ENCODE measurements at regions not wholly inside any gene's neighbourhood (a gene's known extent, or its start where the extent isn't known, plus 50 kb on each side); places are given as distances from the start of the nearest gene placed in this dataset.

GRCh38 chr5:103345461-103345860 lies 86.9 kb downstream of the MACIR start:
- Histone ChIP-seq H3K4me3 (no peak overlapping the region), H3K27ac (no peak overlapping the region), H3K4me1 (replicated peaks in 1 of 2) (peaks cover 0 to 7% of the 10 kb centered on the region in 2 donors)
- 53 to 100% (median 88%) methylated on average over 3 of the region's 3 CpGs; no CpG with 5 or more reads in 1 of the 10 experiments for WGBS, 10 experiments
- no peak for ATAC-seq (replicated peaks in 6 of 8)
- in situ Hi-C loops (cut with MboI; ENCODE audit: low pct_unique_long_range_greater_than_20kb in 2 of 9, low sequenced_read_pairs in 9 of 9, unreplicated experiment in 9 of 9) = no loop called here

- peak in 5 of 8 experiments; percentile 17 to 78 (median 39) for ATAC-seq (replicated peaks in 6 of 8)
- Histone ChIP-seq H3K4me3 (no peak overlapping the region), H3K27ac (no peak overlapping the region), H3K4me1 (replicated peaks in 1 of 2) (peaks cover 0 to 2% of the 10 kb centered on the region in 2 donors)
- WGBS, 10 experiments = 47 to 100% (median 77%) methylated on average over 1 to 5 of the region's 5 CpGs
- in situ Hi-C loops (cut with MboI; ENCODE audit: low pct_unique_long_range_greater_than_20kb in 2 of 9, low sequenced_read_pairs in 9 of 9, unreplicated experiment in 9 of 9) = no loop called here
Observed at GRCh38 chr5:103340717-103341388, 82.3 kb downstream of the MACIR start.

GRCh38 chr5:103340132-103340531 lies 81.6 kb downstream of the MACIR start:
- ATAC-seq (replicated peaks in 6 of 8) = no peak
- Histone ChIP-seq H3K4me1 (replicated peaks in 1 of 2) (peaks cover 0 to 2% of the 10 kb centered on the region in 2 donors), H3K27ac (no peak overlapping the region), H3K4me3 (no peak overlapping the region)
- in situ Hi-C loops (cut with MboI; ENCODE audit: low pct_unique_long_range_greater_than_20kb in 2 of 9, low sequenced_read_pairs in 9 of 9, unreplicated experiment in 9 of 9) = no loop called here
- 55 to 100% (median 95%) methylated on average over 1 to 2 of the region's 2 CpGs for WGBS, 10 experiments

GRCh38 chr5:103336941-103337340 lies 78.4 kb downstream of the MACIR start:
- ATAC-seq (replicated peaks in 6 of 8) = no peak
- Histone ChIP-seq H3K4me1 (replicated peaks in 1 of 2) (peaks cover 0 to 5% of the 10 kb centered on the region in 2 donors), H3K4me3 (no peak overlapping the region), H3K27ac (no peak overlapping the region)
- in situ Hi-C loops (cut with MboI; ENCODE audit: low pct_unique_long_range_greater_than_20kb in 2 of 9, low sequenced_read_pairs in 9 of 9, unreplicated experiment in 9 of 9) = no loop called here
- 41 to 92% (median 63%) methylated on average over 1 to 2 of the region's 2 CpGs; no CpG with 5 or more reads in 3 of the 10 experiments for WGBS, 10 experiments

- ATAC-seq (replicated peaks in 6 of 8) = no peak
- in situ Hi-C loops (cut with MboI; ENCODE audit: low pct_unique_long_range_greater_than_20kb in 2 of 9, low sequenced_read_pairs in 9 of 9, unreplicated experiment in 9 of 9) = no loop called here
- no peak overlapping the region for H3K4me3 ChIP-seq
- H3K27ac ChIP-seq = no peak overlapping the region
- 36 to 100% (median 78%) methylated on average over 1 to 2 of the region's 2 CpGs; no CpG with 5 or more reads in 2 of the 10 experiments for WGBS, 10 experiments
- H3K4me1 ChIP-seq (replicated peaks in 1 of 2) = peaks cover 0 to 5% of the 10 kb centered on the region in 2 donors
Observed at GRCh38 chr5:103333376-103333775, 74.8 kb downstream of the MACIR start.

GRCh38 chr5:103330875-103331274 lies 72.3 kb downstream of the MACIR start:
- no peak for ATAC-seq (replicated peaks in 6 of 8)
- 0 to 100% (median 86%) methylated on average over 1 to 2 of the region's 2 CpGs for WGBS, 10 experiments
- in situ Hi-C loops (cut with MboI; ENCODE audit: low pct_unique_long_range_greater_than_20kb in 2 of 9, low sequenced_read_pairs in 9 of 9, unreplicated experiment in 9 of 9) = no loop called here
- no peak overlapping the region for H3K4me3 ChIP-seq
- peaks cover 0 to 6% of the 10 kb centered on the region in 2 donors for H3K4me1 ChIP-seq (replicated peaks in 1 of 2)
- no peak overlapping the region for H3K27ac ChIP-seq
